ENCODE measurements at regions not wholly inside any gene's neighbourhood (a gene's known extent, or its start where the extent isn't known, plus 50 kb on each side); places are given as distances from the start of the nearest gene placed in this dataset.

DNA sequence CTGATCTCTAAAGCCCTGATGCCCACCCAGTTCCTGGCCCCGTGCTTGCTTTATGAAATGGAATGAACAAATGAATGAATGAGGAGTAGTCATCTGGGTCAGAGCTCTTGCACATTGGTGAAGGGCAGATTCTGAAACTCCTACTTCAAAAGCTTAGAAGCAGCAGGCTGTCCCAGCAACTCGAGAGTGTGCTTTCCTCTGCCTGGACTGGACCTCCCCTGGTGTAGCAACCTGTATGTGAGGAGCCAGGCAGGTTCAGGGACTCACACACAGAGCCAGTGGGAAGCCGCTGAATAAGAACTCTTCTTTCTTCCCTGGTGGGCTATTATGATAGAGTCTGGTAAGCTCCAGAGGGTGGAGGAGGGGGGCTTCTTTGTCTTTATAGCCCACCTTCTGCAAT is 396.4 kb downstream of the CDK5RAP2 start:
- Histone ChIP-seq H3K4me3 (replicated peaks in 1 of 3; ENCODE audit: insufficient read depth in 1 of 3, low read depth in 1 of 3, low read length in 3 of 3) (no peak overlapping the region), H3K4me2 (ENCODE audit: insufficient read depth, low read length) (no peak overlapping the region), H3K9me1 (replicated peaks; ENCODE audit: control insufficient read depth, extremely low read depth, insufficient read depth, low read length) (no peaks in the 10 kb centered on the region), H3K36me3 (ENCODE audit: control insufficient read depth in 2 of 2, extremely low read depth in 1 of 2, insufficient read depth in 2 of 2, low read length in 2 of 2) (no peaks in the 10 kb centered on the region), H3K27ac (ENCODE audit: insufficient read depth, low read depth, low read length) (no peak overlapping the region), H3K4me1 (ENCODE audit: control insufficient read depth, extremely low read depth, insufficient read depth, low read length) (no peaks in the 10 kb centered on the region), H4K20me1 (replicated peaks; ENCODE audit: control insufficient read depth, extremely low read depth, insufficient read depth, low read length) (no peaks in the 10 kb centered on the region), H3K9ac (replicated peaks; ENCODE audit: extremely low read depth, insufficient read depth, low read length) (no peak overlapping the region), H3K9me3 (replicated peaks; ENCODE audit: control insufficient read depth, insufficient read depth, low read length) (no peaks in the 10 kb centered on the region), H3K79me2 (ENCODE audit: control insufficient read depth, insufficient read depth, low read length) (no peaks in the 10 kb centered on the region), H3K27me3 (ENCODE audit: control insufficient read depth in 2 of 2, insufficient read depth in 2 of 2, low read length in 2 of 2) (no peaks in the 10 kb centered on the region), H2AFZ (ENCODE audit: low read depth, low read length) (no peak overlapping the region)
- dilution Hi-C loops (cut with MboI; ENCODE audit: extremely low pct_ligation_motif_present, low sequenced_read_pairs) (no loop called here), intact Hi-C loops (cut with micrococcal nuclease) (no loop called here)
- no peak for FAIRE-seq
- no TSS peak for BruUV-seq (replicated peaks)
- CTCF ChIA-PET, result no interaction called here
- POLR2A ChIA-PET, result no interaction called here
- no peak for DNase-seq (ENCODE audit: low read depth, low spot score)
- no peak for TF ChIP-seq FOS (IDR thresholded peaks at IDR 0.05; ENCODE audit: borderline replicate concordance, insufficient read depth, low read length)
- TF ChIP-seq MYC (IDR thresholded peaks at IDR 0.05; ENCODE audit: low read depth, low read length), result no peak
- TF ChIP-seq, protein P1, sequence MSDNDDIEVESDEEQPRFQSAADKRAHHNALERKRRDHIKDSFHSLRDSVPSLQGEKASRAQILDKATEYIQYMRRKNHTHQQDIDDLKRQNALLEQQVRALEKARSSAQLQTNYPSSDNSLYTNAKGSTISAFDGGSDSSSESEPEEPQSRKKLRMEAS (IDR thresholded peaks at IDR 0.05; ENCODE audit: insufficient read depth, insufficient read length), result no peak

DNA sequence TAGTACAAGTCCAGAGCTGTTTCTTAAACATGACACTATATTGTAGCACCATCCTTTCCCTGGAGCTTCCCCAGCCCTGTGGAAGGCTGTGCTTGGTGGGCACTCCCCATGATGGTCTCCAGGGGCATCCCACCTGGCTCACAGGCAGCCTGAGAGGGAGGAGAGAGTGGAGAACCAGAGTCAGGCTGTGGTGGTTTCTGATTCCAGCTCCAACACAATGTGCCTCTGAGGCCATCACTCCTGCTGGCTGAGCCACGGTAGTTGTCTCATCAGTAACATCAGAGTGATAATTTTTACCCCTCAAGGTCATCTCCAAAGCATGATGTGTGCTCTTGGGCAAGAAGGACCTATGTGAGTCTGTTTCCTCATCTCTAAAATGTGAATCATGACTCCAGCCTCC is 398.0 kb downstream of the CDK5RAP2 start:
- CTCF ChIA-PET, result no interaction called here
- TF ChIP-seq FOS (IDR thresholded peaks at IDR 0.05; ENCODE audit: borderline replicate concordance, insufficient read depth, low read length), result no peak
- TF ChIP-seq, protein P1 (IDR thresholded peaks at IDR 0.05; ENCODE audit: insufficient read depth, insufficient read length), result no peak
- no peak for TF ChIP-seq MYC (IDR thresholded peaks at IDR 0.05; ENCODE audit: low read depth, low read length)
- TF ChIP-seq JUN (IDR thresholded peaks at IDR 0.05; ENCODE audit: borderline replicate concordance, insufficient read depth, insufficient read length, low read depth), result no peak
- TF ChIP-seq EZH2 (IDR thresholded peaks at IDR 0.05; ENCODE audit: borderline replicate concordance, low read depth, low read length, severe bottlenecking), result no peak
- TF ChIP-seq GATA2 (IDR thresholded peaks at IDR 0.05; ENCODE audit: insufficient read depth, insufficient read length, low read depth, low read length), result no peak
- TF ChIP-seq, protein P2, sequence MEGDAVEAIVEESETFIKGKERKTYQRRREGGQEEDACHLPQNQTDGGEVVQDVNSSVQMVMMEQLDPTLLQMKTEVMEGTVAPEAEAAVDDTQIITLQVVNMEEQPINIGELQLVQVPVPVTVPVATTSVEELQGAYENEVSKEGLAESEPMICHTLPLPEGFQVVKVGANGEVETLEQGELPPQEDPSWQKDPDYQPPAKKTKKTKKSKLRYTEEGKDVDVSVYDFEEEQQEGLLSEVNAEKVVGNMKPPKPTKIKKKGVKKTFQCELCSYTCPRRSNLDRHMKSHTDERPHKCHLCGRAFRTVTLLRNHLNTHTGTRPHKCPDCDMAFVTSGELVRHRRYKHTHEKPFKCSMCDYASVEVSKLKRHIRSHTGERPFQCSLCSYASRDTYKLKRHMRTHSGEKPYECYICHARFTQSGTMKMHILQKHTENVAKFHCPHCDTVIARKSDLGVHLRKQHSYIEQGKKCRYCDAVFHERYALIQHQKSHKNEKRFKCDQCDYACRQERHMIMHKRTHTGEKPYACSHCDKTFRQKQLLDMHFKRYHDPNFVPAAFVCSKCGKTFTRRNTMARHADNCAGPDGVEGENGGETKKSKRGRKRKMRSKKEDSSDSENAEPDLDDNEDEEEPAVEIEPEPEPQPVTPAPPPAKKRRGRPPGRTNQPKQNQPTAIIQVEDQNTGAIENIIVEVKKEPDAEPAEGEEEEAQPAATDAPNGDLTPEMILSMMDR (IDR thresholded peaks at IDR 0.05; ENCODE audit: extremely low read depth in 1 of 2, insufficient read depth in 1 of 2, low read depth in 1 of 2, low read length in 2 of 2), result no peak
- no peak for TF ChIP-seq POLR2A (IDR thresholded peaks at IDR 0.05; ENCODE audit: low read depth, low read length)
- TF ChIP-seq POLR2AphosphoS5 (IDR thresholded peaks at IDR 0.05; ENCODE audit: insufficient read depth, low read depth, low read length), result no peak
- Histone ChIP-seq H3K36me3 (ENCODE audit: control insufficient read depth in 2 of 2, extremely low read depth in 1 of 2, insufficient read depth in 2 of 2, low read length in 2 of 2) (no peaks in the 10 kb centered on the region), H3K4me1 (ENCODE audit: control insufficient read depth, extremely low read depth, insufficient read depth, low read length) (no peaks in the 10 kb centered on the region), H3K79me2 (ENCODE audit: control insufficient read depth, insufficient read depth, low read length) (no peaks in the 10 kb centered on the region), H3K27ac (ENCODE audit: insufficient read depth, low read depth, low read length) (no peak overlapping the region), H3K9me3 (replicated peaks; ENCODE audit: control insufficient read depth, insufficient read depth, low read length) (no peaks in the 10 kb centered on the region), H3K9ac (replicated peaks; ENCODE audit: extremely low read depth, insufficient read depth, low read length) (no peak overlapping the region), H4K20me1 (replicated peaks; ENCODE audit: control insufficient read depth, extremely low read depth, insufficient read depth, low read length) (no peaks in the 10 kb centered on the region), H3K27me3 (ENCODE audit: control insufficient read depth in 2 of 2, insufficient read depth in 2 of 2, low read length in 2 of 2) (no peaks in the 10 kb centered on the region), H3K9me1 (replicated peaks; ENCODE audit: control insufficient read depth, extremely low read depth, insufficient read depth, low read length) (no peaks in the 10 kb centered on the region), H3K4me2 (ENCODE audit: insufficient read depth, low read length) (no peak overlapping the region), H3K4me3 (replicated peaks in 1 of 3; ENCODE audit: insufficient read depth in 1 of 3, low read depth in 1 of 3, low read length in 3 of 3) (no peak overlapping the region), H2AFZ (ENCODE audit: low read depth, low read length) (no peak overlapping the region)
- dilution Hi-C loops (cut with MboI; ENCODE audit: extremely low pct_ligation_motif_present, low sequenced_read_pairs), result no loop called here
- no peak for DNase-seq (ENCODE audit: low read depth, low spot score)
- POLR2A ChIA-PET, result no interaction called here
- intact Hi-C loops (cut with micrococcal nuclease), result no loop called here
- FAIRE-seq, result no peak
- BruUV-seq (replicated peaks), result no TSS peak

All from endothelial cell of umbilical vein (primary cell).